Left kidney (tissue), 1 donor: ENCODE measurements at regions not wholly inside any gene's neighbourhood (a gene's known extent, or its start where the extent isn't known, plus 50 kb on each side); places are given as distances from the start of the nearest gene placed in this dataset.
A peak's percentile ranks its signal among the peaks of the same experiment; 100 is the strongest.

Source experiments
- DNase-seq: peaks from one replicate; pipeline ENCODE4 v3.0.0-alpha.2; 2013

DNA sequence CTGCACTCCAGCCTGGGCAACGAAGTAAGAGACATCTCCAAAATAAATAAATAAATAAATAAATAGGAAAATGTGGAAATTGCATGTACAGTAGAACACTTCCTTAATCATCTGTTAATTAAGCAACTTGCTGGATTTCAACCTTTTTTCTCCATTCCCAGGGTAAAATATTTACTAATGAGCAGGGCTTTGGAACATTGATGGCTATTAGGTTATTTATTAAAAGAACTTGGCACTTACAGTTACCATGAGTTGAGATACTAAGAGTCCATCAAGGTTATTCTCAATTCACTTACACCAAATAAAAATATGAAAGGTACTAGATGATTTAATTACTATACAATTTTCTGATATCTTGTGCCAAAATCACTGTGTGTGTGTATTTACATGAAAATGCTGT is 607.1 kb downstream of the PCDH18 start:
- no peak for DNase-seq

DNA sequence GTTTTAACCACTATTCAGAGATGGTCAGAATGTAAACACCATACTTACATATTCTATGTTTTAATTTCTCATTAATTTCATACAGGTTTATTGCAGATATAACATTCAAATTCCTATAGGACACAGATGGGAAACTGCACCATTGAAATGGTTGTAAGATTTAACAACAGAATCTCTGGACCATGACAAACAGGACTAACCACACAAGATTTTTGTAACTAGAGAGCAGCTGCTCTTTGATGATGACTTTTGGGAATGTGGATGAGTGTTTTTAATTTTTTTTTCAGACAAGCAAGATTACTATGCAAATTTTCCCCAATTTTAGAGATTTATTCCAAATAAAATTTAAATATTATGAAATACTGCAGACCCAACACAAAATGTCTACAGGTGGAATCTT is 610.2 kb downstream of the PCDH18 start:
- no peak for DNase-seq

DNA sequence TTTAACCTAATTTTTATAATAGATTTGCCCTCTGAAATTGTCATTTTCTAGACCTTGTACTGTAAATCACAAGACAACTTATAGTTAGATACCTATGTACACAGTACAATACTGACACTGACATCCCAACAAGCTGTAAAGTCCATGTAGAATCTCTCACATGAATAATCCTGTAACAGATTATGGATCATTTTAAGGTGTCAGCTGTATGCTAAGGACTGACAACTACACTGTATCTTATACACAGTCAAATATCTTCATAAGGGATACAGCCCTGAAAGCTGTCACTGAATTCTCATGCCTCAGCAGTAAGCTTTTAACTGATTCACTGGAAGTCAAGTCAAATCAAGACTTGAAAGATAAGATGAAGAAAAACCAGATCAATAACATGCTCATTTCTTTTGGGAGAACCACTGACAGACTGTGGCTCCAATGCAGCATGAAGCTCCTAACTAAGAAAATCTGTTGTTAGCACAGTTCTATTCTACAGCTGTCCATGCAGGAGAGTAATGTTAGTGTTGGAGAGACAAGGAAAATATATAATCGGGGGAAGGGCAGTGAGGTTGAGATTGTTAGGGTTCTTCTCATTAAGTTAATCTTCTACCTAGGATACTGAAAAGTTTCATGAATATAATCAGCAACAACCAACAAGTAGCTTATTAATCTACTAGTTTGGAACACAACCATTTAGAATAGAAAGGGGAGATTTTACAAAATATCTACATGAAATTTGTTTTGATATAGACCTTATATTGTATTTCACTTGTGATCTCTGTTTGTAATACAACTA is 612.0 kb downstream of the PCDH18 start:
- DNase-seq: no peak

DNA sequence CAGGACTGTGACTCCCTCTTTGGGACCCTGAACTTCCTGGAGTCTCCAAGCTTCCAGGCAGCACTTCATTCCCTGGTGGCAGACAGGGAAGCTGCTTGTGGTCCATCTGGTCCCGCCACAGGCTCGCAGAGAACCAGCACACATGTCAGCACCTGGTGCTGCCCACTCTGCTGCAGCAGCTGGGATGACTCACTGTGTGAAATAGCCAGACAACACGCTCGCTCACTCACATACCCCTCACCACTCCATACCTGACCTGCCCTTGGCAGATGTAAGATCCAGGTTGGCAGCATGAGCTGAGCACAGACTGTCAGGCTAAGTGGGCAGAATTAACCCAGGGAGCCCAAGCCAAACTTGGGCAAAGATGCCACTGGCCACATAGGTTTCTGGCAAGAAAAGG is 613.5 kb downstream of the PCDH18 start:
- DNase-seq: no peak

DNA sequence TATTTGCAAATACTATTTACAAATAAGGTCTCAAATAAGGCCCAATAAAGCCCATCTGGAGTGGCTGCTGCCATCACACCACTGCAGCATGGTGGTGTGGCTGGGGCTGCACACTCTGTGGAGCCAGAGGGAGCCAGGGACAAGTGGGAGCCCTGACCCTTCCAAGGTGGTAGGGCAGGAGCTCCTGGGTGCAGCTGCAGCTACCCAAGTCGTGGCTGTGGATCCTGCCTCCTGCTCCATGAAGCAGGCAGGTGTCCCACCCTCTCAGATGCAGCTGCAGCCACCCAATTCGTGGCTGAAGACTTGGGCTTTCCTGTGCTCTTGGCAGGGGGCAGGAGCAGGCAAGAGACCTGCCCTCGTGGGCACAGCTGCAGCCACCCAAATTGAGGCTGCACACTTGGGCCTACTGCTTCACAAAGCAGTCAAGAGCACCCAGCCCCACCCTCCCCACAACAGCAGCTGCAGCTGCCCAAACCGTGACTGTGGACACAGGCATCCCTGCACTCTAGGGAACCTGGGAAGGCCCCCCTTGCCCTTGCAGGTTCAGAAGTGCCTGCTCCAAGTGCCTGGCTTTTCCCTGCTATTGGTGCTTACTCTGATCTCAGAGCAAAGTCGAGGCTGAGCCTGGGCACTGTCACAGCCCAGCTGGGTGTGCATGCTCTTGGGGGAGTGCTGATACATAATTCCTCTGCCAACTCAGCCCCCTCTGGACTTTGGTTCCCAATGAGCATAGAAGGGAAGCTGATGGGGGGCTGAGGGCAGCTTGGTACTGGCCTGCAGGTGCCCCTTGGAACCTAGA is 614.8 kb downstream of the PCDH18 start:
- DNase-seq: no peak

DNA sequence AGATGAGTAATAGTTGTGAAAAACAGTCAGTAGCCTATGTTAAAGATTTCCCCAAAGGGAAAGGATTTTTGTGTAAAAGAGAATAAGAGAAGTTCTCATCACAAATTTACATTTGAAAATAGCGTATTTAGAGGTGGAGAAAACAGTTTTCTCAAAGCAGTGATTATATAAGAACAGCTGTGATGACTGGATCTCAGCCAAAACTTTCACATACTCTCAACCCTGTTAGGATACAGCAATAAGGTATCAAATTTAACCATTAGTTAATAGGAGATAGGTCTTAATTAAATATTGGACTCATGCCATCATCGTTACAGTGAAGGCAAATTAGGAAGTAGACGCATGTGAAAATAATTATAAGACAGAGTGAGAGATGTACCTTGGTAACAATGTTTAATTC is 622.7 kb downstream of the PCDH18 start:
- DNase-seq: no peak

DNA sequence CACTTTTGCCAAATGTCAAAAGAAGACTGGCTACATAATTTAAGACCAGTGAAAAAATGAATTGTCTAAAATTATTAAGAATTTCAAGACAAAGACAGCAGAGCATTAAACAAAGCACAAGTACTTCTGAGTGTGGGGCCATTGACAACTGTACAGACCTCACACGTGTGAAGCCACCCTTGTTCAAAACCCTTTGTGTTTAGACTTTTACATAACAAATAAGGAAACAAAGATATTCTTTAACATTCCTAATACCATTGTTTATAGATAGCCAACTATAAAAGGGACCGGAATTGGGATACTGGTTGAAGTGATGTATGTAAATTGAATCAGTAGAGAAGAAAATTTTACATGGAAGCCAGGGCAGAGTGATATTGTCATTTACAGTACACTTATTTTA is 624.2 kb downstream of the PCDH18 start:
- no peak for DNase-seq

DNA sequence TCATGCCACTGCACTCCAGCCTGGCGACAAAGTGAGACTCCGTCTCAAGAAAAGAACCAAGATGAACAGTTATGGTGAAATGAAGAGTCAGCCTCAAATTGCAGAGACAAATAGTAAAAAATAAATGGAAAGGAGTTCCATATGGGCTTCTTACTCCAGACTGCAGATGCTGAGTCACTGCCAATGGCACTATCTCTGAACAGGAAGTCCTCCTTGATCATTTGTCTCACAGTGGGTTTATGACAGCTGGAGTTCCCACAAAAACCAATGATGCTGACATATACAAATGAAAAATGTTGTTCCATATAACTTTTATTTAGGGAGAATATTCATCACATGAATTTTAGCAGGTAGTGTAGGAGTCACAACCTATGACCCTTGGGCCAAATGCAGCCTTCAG is 631.6 kb downstream of the PCDH18 start:
- DNase-seq: no peak

DNA sequence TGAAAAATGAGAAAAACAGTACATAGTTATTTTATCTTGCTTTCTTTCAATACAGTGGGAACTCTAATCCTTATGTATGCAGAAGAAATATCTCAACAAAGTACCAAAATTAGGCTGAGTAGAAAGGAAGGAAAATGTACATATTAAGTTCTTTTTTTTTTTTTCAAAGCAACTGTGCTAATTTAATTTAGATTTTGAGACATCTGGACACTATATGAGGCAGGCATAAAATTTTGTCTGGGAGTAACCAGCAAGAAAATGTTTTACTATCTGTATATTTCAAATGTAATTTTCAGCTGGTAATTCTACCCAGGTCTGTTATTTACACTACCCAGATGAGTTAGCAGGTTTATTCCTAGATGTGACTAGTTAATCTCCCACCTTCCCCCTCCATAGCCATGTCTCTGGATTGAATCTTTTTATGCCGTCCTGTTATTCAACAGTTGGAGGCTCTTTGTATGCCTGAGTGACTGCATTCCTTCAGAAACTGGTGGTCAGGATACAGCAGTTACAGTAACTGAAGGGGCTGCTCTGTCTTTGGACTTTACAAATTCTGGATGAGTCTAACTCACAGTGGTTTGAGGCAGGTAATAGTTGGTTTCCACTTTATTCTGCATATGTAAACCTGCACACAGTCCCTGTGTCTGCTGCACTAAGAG is 633.6 kb downstream of the PCDH18 start:
- no peak for DNase-seq

DNA sequence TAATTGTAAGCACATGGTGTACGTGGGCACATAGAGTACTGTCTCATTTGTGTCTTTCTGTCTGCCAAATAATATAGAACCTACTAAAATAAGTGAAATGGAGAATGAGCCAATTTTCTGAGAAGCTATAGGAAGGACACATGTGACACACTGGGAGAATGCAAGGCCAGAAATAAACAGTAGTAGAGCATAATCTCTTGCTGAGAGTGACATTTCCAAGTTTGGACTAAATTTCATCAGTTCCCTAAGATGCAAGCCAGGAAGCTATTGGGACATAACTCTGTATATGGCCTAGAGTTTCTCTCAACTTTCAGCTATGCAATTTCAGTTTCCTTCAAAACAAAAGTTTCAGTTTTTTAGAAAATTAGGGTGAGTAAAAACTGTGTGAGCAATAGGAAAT is 638.7 kb downstream of the PCDH18 start:
- DNase-seq: no peak

DNA sequence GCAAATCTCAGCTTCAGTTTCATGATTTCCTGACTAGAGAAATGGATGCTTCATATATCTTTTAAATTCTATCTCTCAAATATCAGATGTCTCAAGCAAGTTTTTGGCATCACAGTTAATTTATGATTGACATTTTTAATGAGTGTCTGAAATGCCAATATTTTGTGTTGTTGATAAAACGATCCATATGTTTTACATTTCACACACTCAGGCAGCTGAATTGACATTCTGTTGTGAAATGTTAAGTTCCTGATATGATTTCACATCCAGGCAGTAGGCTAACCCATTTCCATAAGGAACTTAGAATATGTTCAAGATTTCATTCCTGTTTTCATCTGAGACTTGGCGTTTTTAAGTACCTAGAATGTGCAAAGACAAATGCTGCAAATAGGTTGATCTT is 650.6 kb downstream of the PCDH18 start:
- DNase-seq: no peak

DNA sequence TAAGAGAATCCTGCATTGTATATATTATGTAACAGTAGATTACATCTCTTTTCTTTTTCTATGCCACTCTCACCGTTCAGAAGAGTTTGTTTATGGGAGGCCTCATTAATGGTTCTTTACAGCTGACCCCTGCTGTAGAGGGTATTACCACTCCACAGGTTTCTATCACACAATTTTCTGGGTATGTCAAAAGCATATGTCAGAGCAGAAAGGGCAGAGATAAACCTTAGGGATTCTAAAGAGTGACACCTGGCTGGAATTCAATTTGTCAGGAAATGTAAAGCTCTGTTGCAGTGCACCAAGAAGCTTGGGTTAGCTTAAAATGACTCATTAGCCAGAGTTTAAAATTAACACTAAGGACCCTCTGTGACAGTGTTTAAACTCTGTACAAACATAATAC is 658.7 kb downstream of the PCDH18 start:
- DNase-seq: no peak

DNA sequence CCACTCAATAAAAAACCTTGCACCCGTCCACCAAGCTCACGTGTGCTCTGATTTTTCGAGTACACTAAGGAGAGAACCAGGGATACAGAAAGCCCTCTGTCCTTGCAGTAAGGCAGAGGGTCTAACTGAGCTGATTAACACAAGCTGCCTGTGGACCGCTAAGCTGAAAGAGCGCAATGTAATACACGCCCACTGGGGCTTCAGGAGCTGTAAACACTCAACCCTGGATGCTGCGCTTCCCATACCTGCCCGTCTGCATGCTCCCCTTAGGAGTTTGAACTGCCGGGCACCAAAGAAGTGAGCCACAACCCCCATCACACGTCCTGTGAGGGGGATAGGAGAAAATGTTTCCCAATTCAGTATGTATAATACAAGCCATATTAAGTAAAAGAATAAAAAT is 664.8 kb downstream of the PCDH18 start:
- no peak for DNase-seq

DNA sequence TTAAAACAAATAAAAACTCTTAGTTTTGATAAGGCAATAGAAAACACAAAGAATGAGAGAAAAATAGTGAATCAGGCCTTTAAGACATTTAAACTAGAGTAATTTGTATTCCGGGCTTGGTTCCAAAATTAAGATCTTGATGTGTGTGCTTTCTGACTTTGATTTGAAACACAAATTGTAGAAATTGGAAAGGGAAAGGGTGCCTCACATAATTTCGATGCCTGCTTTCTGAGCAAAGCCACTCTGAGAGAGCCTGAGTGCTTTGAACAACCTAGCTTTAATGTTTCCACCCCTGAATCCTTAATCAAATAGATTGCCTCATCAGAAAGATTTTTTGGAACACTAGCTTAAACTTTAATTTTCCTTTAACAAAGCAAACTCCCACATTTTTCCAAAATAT is 666.8 kb downstream of the PCDH18 start:
- no peak for DNase-seq

DNA sequence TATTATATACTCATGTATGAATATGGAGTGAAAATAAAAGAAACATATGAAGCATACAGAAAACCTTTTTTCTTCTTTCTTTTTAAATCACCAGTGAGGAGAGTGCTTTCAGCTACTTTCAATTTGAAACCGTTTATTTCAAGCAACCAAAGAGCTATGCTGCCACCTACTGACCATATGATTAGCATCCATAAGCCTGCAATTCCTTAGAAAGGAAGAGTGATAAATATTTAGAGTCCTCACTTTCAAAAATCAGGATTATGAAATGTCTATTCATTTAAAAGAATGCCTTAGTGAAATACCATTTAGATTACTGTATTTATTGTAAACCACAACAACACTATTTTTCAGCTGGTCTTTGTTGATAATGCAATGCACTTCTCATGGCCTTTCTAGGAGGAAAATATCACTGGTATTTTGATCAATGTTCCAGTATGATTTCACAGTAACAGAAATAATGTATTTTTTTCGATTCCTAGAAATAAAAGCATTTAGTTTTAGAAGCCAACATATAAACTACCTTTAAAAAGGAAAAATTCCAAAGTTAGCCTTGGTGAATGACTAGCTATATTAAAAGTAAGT is 667.6 kb downstream of the PCDH18 start:
- peak; percentile 82 for DNase-seq

DNA sequence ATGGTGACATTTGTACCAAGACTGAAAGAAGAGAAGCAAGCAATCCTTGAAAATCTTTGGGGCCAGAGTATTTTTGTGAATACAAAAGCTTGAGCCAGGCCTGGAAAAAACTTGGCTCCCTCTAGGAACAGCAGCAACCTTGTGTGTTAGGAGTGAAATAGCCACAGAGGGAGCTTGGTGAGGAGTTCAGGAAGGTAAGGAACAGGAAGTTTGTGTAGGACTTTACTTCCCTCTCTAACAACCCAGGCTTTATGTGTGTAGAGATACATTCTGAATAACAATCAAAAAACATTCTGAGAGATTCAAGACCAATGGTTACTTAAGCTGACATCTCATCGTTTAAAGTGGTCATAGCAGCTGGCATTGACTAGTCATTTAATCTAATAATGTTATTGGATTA is 668.5 kb downstream of the PCDH18 start:
- DNase-seq: no peak

DNA sequence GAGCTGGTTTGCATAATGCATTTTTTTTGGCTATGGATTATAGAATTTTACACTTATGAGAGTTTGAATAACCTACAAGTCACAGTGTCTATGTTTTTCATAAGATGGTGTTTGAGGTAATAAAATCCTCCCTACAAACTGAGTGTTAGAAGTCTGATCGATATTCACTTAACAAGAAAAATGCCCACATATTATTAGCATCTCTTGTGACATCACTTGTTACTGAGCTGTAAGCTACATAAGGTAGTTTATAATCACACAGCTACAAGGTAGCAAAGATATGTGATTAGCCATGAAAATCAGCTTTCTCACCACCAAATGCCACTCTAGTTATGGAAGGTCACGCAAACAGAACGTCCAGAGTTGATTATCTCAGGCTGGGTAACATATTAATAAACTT is 669.6 kb downstream of the PCDH18 start:
- DNase-seq: no peak

DNA sequence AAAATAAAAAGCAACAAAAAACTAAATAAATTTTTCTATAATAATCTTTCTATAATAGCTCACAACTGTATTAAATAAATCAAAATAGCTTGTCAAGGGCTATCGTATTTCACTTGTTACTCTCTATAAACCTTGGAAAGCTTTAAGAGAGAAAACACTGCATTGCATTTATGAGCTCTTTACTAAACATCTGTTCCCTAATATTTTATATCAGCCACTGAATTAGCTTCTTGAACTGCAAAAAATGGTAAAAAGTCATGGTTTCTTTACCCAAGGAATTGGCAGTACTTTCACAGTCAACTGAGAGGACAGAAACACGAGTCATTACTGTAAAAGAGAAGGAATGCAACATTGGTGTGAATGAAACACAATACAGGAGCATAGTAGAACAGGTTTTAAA is 671.2 kb downstream of the PCDH18 start:
- peak; percentile 12 for DNase-seq

DNA sequence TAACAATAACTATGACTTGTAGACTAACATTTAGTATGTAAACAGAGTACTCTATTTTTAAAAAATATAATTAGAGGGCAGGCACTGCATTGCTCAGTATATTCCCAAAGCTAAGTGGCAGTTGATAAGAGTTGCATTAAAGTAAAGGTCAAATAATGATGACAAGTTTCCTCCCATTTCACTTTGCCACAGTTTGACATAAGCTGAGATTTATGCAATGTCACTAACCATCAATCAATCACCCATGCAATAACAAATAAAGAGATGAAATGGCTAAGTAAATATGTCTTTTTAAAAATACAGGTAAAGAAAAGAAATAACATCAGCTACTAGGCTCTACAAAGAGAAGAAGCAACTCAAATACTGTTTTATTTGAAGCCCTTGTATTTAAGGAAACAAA is 673.4 kb downstream of the PCDH18 start:
- DNase-seq: no peak

DNA sequence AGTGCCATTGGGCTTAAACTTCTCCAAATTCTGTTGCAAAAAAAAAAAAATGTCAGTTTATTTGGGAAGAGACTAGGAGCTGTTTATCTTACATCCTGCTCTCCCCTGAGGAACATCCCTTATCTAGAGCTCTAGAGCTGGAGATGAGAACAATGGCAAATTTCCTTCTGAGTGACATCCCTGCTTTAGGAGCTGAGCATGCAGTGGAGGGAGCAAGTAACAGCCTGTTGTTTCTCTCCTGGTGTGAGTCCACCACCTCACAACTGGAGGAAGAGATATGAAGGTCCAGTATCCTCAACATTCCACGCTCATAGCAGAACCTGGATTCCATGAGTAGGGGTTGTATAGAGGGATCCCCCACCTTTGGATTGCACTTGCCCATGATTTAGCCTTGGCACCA is 676.4 kb downstream of the PCDH18 start:
- DNase-seq: no peak

DNA sequence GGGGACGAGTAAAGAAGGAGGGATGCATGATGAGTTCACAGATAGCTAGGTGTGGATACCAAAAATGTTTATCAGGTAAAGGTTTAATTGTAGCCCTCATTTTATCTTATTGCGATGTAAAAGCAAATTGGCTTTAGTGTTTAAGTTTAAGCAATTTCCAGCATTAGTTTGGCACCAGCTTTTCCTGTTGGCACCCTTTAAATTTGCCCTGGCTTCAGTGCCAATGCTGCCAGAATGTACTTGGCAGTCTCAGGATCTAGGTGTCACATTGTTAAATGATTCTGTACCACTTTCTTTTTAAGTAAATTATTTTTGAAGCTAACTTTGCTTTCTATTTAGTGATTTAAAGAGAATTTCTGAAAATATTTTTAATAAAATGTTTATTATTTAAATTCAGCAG is 681.8 kb downstream of the PCDH18 start:
- no peak for DNase-seq

DNA sequence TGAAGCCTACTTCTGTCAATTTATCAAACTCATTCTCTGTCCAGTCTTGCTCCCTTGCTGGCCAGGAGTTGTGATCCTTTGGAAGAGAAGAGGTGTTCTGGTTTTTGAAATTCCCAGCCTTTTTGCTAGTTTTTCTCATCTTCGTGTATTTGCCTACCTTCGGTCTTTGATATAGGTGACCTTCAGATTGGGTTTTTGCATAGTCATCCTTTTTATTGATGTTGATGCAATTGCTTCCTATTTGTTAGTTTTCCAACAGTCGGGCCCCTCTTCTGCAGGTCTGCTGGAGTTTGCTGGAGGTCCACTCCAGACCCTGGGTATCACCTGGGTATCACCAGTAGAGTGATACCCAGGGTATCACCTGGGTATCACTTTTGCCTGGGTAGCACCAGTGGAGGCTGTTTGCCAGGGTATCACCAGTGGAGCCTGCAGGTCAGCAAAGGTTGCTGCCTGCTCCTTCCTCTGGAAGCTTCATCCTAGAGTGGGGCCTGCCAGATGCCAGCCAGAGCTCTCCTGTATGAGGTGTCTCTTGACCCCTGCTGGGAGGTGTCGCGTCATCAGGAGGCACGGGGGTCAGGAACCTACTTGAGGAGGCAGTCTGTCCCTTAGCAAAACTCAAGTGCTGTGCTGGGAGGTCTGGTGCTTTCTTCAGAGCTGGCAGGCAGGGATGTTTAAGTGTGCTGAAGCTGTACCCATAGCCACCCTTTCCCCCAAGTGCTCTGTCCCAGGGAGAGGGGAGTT is 684.2 kb downstream of the PCDH18 start:
- no peak for DNase-seq
